Activated B cell treated with CpG ODN at 0.5 μM for 24 hours (primary cell): ENCODE measurements at regions not wholly inside any gene's neighbourhood (a gene's known extent, or its start where the extent isn't known, plus 50 kb on each side); places are given as distances from the start of the nearest gene placed in this dataset.
"Not testable (repeated sequence)": the region's sequence is repeated elsewhere in the genome, so short reads cannot be mapped to it uniquely, and the experiment has no call there.

Experiments
- ATAC-seq: fragments of 200-7000 bp; cut with Tn5 transposase; one replicate; pipeline ENCODE4 v1.10.0; 2021; ENCODE audit warnings: low read depth, mild to moderate bottlenecking, moderate library complexity
- CTCF ChIA-PET: fragments of 350-600 bp; sonication (Branson Sonifier 250); formaldehyde crosslinking; loops from one replicate; lab custom pipeline; 2021; ENCODE audit warnings: antibody characterized with exemption; lab: Charles Lee
- POLR2A ChIA-PET: fragments of 350-600 bp; sonication (Branson Sonifier 250); formaldehyde crosslinking; loops from one replicate; lab custom pipeline; 2021; ENCODE audit warnings: antibody characterized with exemption; lab: Charles Lee
- DNase-seq: peaks from one replicate; pipeline ENCODE4 v3.0.0; 2022
- H3K27ac Mint-ChIP-seq: one replicate; pipeline ENCODE4 v1.8.0; 2020; ENCODE audit warnings: mixed read lengths
- H3K27me3 Mint-ChIP-seq: one replicate; pipeline ENCODE4 v1.8.0; 2021; ENCODE audit warnings: mixed read lengths
- H3K36me3 Mint-ChIP-seq: one replicate; pipeline ENCODE4 v1.8.0; 2021; ENCODE audit warnings: low read depth, mixed read lengths
- H3K4me1 Mint-ChIP-seq: one replicate; pipeline ENCODE4 v1.8.0; 2021; ENCODE audit warnings: mixed read lengths
- H3K4me3 Mint-ChIP-seq: one replicate; pipeline ENCODE4 v1.8.0; 2020; ENCODE audit warnings: mild to moderate bottlenecking, mixed read lengths
- H3K9me3 Mint-ChIP-seq: one replicate; pipeline ENCODE4 v1.8.0; 2020; ENCODE audit warnings: mixed read lengths
- CTCF ChIP-seq: fragments of 200-600 bp; IDR thresholded peaks from one replicate; pipeline ENCODE4 v1.8.0; 2022; ENCODE audit warnings: antibody characterized with exemption, mild to moderate bottlenecking
- intact Hi-C: fragments of 100-400 bp; cut with micrococcal nuclease; formaldehyde crosslinking; loops from one replicate; pipeline ENCODE4 v1.15.1; 2024

GRCh38 chr20:29314294-29314693 is 1943.2 kb upstream of the DEFB115 start:
- Mint-ChIP-seq H3K27ac (no peak overlapping the region), H3K9me3 (peaks cover 2% of the 10 kb centered on the region), H3K36me3 (no peaks in the 10 kb centered on the region), H3K27me3 (no peaks in the 10 kb centered on the region), H3K4me1 (no peaks in the 10 kb centered on the region), H3K4me3 (no peak overlapping the region)
- TF ChIP-seq CTCF: no peak
- DNase-seq: no peak
- CTCF ChIA-PET: no interaction called here
- POLR2A ChIA-PET: no interaction called here
- no peak for ATAC-seq
- intact Hi-C loops: no loop called here

GRCh38 chr20:29318871-29319461 is 1938.5 kb upstream of the DEFB115 start:
- DNase-seq (no peak), ATAC-seq (no peak)
- peaks cover 2% of the 10 kb centered on the region for H3K9me3 Mint-ChIP-seq
- H3K4me1 Mint-ChIP-seq: no peaks in the 10 kb centered on the region
- no peak for TF ChIP-seq CTCF
- CTCF ChIA-PET: no interaction called here
- POLR2A ChIA-PET: no interaction called here
- no peaks in the 10 kb centered on the region for H3K36me3 Mint-ChIP-seq
- intact Hi-C loops: no loop called here
- H3K27ac Mint-ChIP-seq: no peak overlapping the region
- no peak overlapping the region for H3K4me3 Mint-ChIP-seq
- no peaks in the 10 kb centered on the region for H3K27me3 Mint-ChIP-seq

GRCh38 chr20:29319725-29320124 is 1937.7 kb upstream of the DEFB115 start:
- ChIA-PET POLR2A (no interaction called here), CTCF (no interaction called here)
- no peak overlapping the region for H3K4me3 Mint-ChIP-seq
- H3K27ac Mint-ChIP-seq: no peak overlapping the region
- peaks cover 2% of the 10 kb centered on the region for H3K9me3 Mint-ChIP-seq
- no peak for TF ChIP-seq CTCF
- no peak for DNase-seq
- intact Hi-C loops: loop anchor here (10.0 kb wide), 1 partner anchor 1035 kb away; no protein-coding TSS in a partner anchor
- no peaks in the 10 kb centered on the region for H3K4me1 Mint-ChIP-seq
- no peaks in the 10 kb centered on the region for H3K27me3 Mint-ChIP-seq
- H3K36me3 Mint-ChIP-seq: no peaks in the 10 kb centered on the region
- no peak for ATAC-seq

GRCh38 chr20:29320216-29320949 is 1937.1 kb upstream of the DEFB115 start:
- H3K9me3 Mint-ChIP-seq, CTCF ChIA-PET, ATAC-seq, H3K36me3 Mint-ChIP-seq, H3K4me3 Mint-ChIP-seq, POLR2A ChIA-PET, H3K27me3 Mint-ChIP-seq, H3K27ac Mint-ChIP-seq, DNase-seq, H3K4me1 Mint-ChIP-seq: not testable (repeated sequence)
- intact Hi-C loops: loop anchor here (10.0 kb wide), 1 partner anchor 1034 kb away; no protein-coding TSS in a partner anchor

GRCh38 chr20:29323631-29324515 is 1933.6 kb upstream of the DEFB115 start:
- H3K27ac Mint-ChIP-seq, ATAC-seq, POLR2A ChIA-PET, CTCF ChIA-PET, H3K36me3 Mint-ChIP-seq, H3K4me3 Mint-ChIP-seq, H3K27me3 Mint-ChIP-seq, DNase-seq, H3K9me3 Mint-ChIP-seq, H3K4me1 Mint-ChIP-seq: not testable (repeated sequence)
- intact Hi-C loops: loop anchor here (10.0 kb wide), 1 partner anchor 1031 kb away; no protein-coding TSS in a partner anchor

GRCh38 chr20:29324516-29325303 is 1932.8 kb upstream of the DEFB115 start:
- H3K4me1 Mint-ChIP-seq, POLR2A ChIA-PET: not testable (repeated sequence)
- intact Hi-C loops: loop anchor here (10.0 kb wide), 1 partner anchor 1030 kb away; no protein-coding TSS in a partner anchor

More at GRCh38 chr20:29324516-29325303, 1932.8 kb upstream of the DEFB115 start:
- DNase-seq, CTCF ChIA-PET, H3K27ac Mint-ChIP-seq, H3K9me3 Mint-ChIP-seq, ATAC-seq, H3K4me3 Mint-ChIP-seq, H3K27me3 Mint-ChIP-seq, H3K36me3 Mint-ChIP-seq: not testable (repeated sequence)
